ENCODE measurements at regions not wholly inside any gene's neighbourhood (a gene's known extent, or its start where the extent isn't known, plus 50 kb on each side); places are given as distances from the start of the nearest gene placed in this dataset.

GRCh38 chr18:73895701-73896100, 251.9 kb downstream of the FBXO15 start:
- TF ChIP-seq CTCF (IDR thresholded peaks at IDR 0.05) (no peak), POLR2A (IDR thresholded peaks at IDR 0.05; ENCODE audit: low read depth) (no peak), EP300 (IDR thresholded peaks at IDR 0.05) (no peak), POLR2AphosphoS5 (IDR thresholded peaks at IDR 0.05) (no peak)
